Naive thymus-derived CD4-positive, alpha-beta T cell (primary cell): ENCODE measurements at regions not wholly inside any gene's neighbourhood (a gene's known extent, or its start where the extent isn't known, plus 50 kb on each side); places are given as distances from the start of the nearest gene placed in this dataset.
"Not testable (repeated sequence)": the region's sequence is repeated elsewhere in the genome, so short reads cannot be mapped to it uniquely, and the experiment has no call there.

Source experiments
- ATAC-seq: fragments of 150-1000 bp; cut with Tn5 transposase; 2 replicates; pipeline ENCODE4 v1.10.0; 2021; ENCODE audit warnings: mild to moderate bottlenecking, moderate library complexity
- CTCF ChIA-PET: fragments of 350-600 bp; sonication (Branson Sonifier 250); formaldehyde crosslinking; loops from one replicate; lab custom pipeline; 2021; ENCODE audit warnings: antibody characterized with exemption; lab: Charles Lee
- POLR2A ChIA-PET: fragments of 350-600 bp; sonication (Branson Sonifier 250); formaldehyde crosslinking; loops from one replicate; lab custom pipeline; 2021; ENCODE audit warnings: antibody characterized with exemption, inconsistent platforms; lab: Charles Lee
- DNase-seq, 9 donors: peaks; one replicate each; pipeline versions ENCODE4 v3.0.0 to v3.0.0-alpha.2; 2020 to 2022; ENCODE audit warnings: mixed read lengths in 1 of 9
- H3K27ac ChIP-seq: one replicate; pipeline ENCODE4 v1.7.0; 2013; ENCODE audit warnings: mild to moderate bottlenecking, low read depth, low read length, moderate library complexity
- H3K27me3 ChIP-seq, 2 donors: one replicate each; pipeline ENCODE4 v1.7.0; 2013; ENCODE audit warnings: low read length in 2 of 2, mild to moderate bottlenecking in 2 of 2, moderate library complexity in 2 of 2; ENCODE audit not compliant: control insufficient read depth in 2 of 2, insufficient read depth in 2 of 2
- H3K36me3 ChIP-seq, 3 experiments: 1 replicate in 2 of 3; 2 replicates in 1 of 3; pipeline ENCODE4 v1.7.0; 2013; ENCODE audit warnings: low read length in 3 of 3, mild to moderate bottlenecking in 3 of 3, moderate library complexity in 1 of 3; ENCODE audit not compliant: insufficient read depth in 3 of 3, control insufficient read depth in 2 of 3
- H3K4me1 ChIP-seq, 2 donors: one replicate each; pipeline ENCODE4 v1.7.0; 2013; ENCODE audit warnings: low read length in 2 of 2, mild to moderate bottlenecking in 2 of 2, moderate library complexity in 1 of 2; ENCODE audit not compliant: control insufficient read depth in 2 of 2, insufficient read depth in 2 of 2
- H3K4me3 ChIP-seq: 2 replicates; pipeline ENCODE4 v1.7.0; 2013; ENCODE audit warnings: mild to moderate bottlenecking, low read length
- H3K9me3 ChIP-seq, 3 experiments: 1 replicate in 2 of 3; 2 replicates in 1 of 3; pipeline ENCODE4 v1.7.0; 2013; ENCODE audit warnings: low read length in 3 of 3; ENCODE audit not compliant: control insufficient read depth in 2 of 3
- H3K27ac Mint-ChIP-seq, 9 donors: one replicate each; pipeline ENCODE4 v1.8.0; 2020 to 2022; ENCODE audit warnings: mixed read lengths in 9 of 9, mild to moderate bottlenecking in 8 of 9, moderate library complexity in 5 of 9, inconsistent platforms in 2 of 9
- H3K27me3 Mint-ChIP-seq, 5 donors: one replicate each; pipeline ENCODE4 v1.8.0; 2021 to 2022; ENCODE audit warnings: mixed read lengths in 5 of 5, mild to moderate bottlenecking in 1 of 5
- H3K36me3 Mint-ChIP-seq, 5 donors: one replicate each; pipeline ENCODE4 v1.8.0; 2020 to 2022; ENCODE audit warnings: mixed read lengths in 5 of 5, mild to moderate bottlenecking in 3 of 5, inconsistent platforms in 1 of 5
- H3K4me1 Mint-ChIP-seq, 7 donors: one replicate each; pipeline ENCODE4 v1.8.0; 2020 to 2022; ENCODE audit warnings: mixed read lengths in 7 of 7, mild to moderate bottlenecking in 3 of 7, inconsistent platforms in 1 of 7
- H3K4me3 Mint-ChIP-seq, 10 donors: one replicate each; pipeline ENCODE4 v1.8.0; 2020 to 2022; ENCODE audit warnings: mild to moderate bottlenecking in 10 of 10, mixed read lengths in 10 of 10, moderate library complexity in 6 of 10, inconsistent platforms in 2 of 10
- H3K9me3 Mint-ChIP-seq, 11 donors: one replicate each; pipeline ENCODE4 v1.8.0; 2020 to 2022; ENCODE audit warnings: mixed read lengths in 11 of 11, mild to moderate bottlenecking in 4 of 11, inconsistent platforms in 1 of 11, moderate library complexity in 1 of 11
- intact Hi-C, 2 donors: fragments of 100-400 bp; cut with micrococcal nuclease; formaldehyde crosslinking; loops; one replicate each; pipeline ENCODE4 v1.15.1; 2023

- POLR2A ChIA-PET, H3K4me3 ChIP-seq, CTCF ChIA-PET, ATAC-seq, intact Hi-C loops, H3K4me3 Mint-ChIP-seq, H3K27me3 ChIP-seq, DNase-seq, H3K36me3 ChIP-seq, H3K4me1 ChIP-seq, H3K27ac Mint-ChIP-seq, H3K36me3 Mint-ChIP-seq, H3K27ac ChIP-seq, H3K9me3 Mint-ChIP-seq, H3K9me3 ChIP-seq, H3K4me1 Mint-ChIP-seq, H3K27me3 Mint-ChIP-seq: not testable (repeated sequence)
Measured at GRCh38 chr2:89224803-89225202, 533.3 kb downstream of the RPIA start.

- CTCF ChIA-PET, H3K4me1 Mint-ChIP-seq, H3K4me3 Mint-ChIP-seq, H3K4me3 ChIP-seq, intact Hi-C loops, H3K27ac Mint-ChIP-seq, H3K9me3 ChIP-seq, ATAC-seq, H3K4me1 ChIP-seq, H3K27ac ChIP-seq, H3K9me3 Mint-ChIP-seq, H3K36me3 ChIP-seq, H3K36me3 Mint-ChIP-seq, POLR2A ChIA-PET, DNase-seq, H3K27me3 Mint-ChIP-seq, H3K27me3 ChIP-seq: not testable (repeated sequence)
Measured at GRCh38 chr2:89229979-89230378, 538.5 kb downstream of the RPIA start.

DNA sequence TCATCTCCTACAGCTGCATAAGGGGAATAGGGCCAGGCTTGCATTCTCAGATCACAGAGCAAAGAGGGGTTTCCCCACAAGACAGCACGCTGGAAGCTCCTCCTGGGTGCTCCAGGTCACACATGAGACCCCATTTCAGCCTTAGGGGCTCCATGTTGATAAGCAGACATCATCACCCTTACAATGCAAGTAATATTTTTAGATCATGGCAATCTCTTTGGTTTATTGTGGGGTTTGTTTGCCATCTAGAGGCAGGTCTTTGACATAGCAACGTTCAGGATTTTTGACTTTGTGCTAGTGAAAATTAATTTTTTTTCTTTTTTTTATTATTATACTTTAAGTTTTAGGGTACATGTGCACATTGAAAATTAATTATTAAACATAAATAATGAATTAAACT, 539.8 kb downstream of the RPIA start:
- ATAC-seq, intact Hi-C loops, H3K27me3 Mint-ChIP-seq, H3K36me3 ChIP-seq, H3K4me1 ChIP-seq, H3K4me3 ChIP-seq, POLR2A ChIA-PET, H3K27me3 ChIP-seq, H3K4me3 Mint-ChIP-seq, H3K9me3 ChIP-seq, H3K27ac Mint-ChIP-seq, H3K36me3 Mint-ChIP-seq, CTCF ChIA-PET, H3K9me3 Mint-ChIP-seq, H3K27ac ChIP-seq, H3K4me1 Mint-ChIP-seq, DNase-seq: not testable (repeated sequence)

DNA sequence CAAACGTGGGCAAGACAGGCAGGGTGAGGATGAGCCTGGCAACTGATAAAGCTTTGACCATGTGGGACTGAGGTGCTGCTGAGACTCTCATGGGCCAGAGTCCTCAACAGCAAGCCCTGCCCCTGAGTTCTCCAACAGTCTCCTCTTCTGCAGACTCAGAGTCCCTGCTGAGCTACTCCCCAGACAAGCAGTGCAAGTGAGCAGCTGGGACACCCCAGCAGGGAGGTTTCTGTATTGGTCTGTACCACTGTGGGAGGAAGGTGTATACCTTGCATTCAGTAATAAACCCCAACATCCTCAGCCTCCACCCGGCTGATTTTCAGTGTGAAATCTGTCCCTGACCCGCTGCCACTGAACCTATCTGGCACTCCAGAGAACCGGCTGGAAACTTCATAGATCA, 542.5 kb downstream of the RPIA start:
- CTCF ChIA-PET: not testable (repeated sequence)

GRCh38 chr2:89234818-89235466, 543.5 kb downstream of the RPIA start:
- H3K27ac Mint-ChIP-seq, H3K4me3 ChIP-seq, H3K4me1 ChIP-seq, H3K4me1 Mint-ChIP-seq, H3K4me3 Mint-ChIP-seq, H3K27ac ChIP-seq, H3K27me3 Mint-ChIP-seq, H3K9me3 Mint-ChIP-seq, POLR2A ChIA-PET, intact Hi-C loops, DNase-seq, H3K36me3 ChIP-seq, H3K9me3 ChIP-seq, H3K27me3 ChIP-seq, ATAC-seq, H3K36me3 Mint-ChIP-seq, CTCF ChIA-PET: not testable (repeated sequence)

More for the DNA sequence above, 542.5 kb downstream of the RPIA start:
- intact Hi-C loops, H3K4me1 ChIP-seq, H3K4me3 Mint-ChIP-seq, POLR2A ChIA-PET, H3K9me3 Mint-ChIP-seq, H3K36me3 ChIP-seq, H3K27ac Mint-ChIP-seq, DNase-seq, H3K27ac ChIP-seq, ATAC-seq, H3K9me3 ChIP-seq, H3K36me3 Mint-ChIP-seq, H3K27me3 ChIP-seq, H3K27me3 Mint-ChIP-seq, H3K4me1 Mint-ChIP-seq, H3K4me3 ChIP-seq: not testable (repeated sequence)

GRCh38 chr2:89236832-89237450, 545.5 kb downstream of the RPIA start:
- H3K4me1 Mint-ChIP-seq, H3K27me3 ChIP-seq, H3K9me3 ChIP-seq, H3K27ac Mint-ChIP-seq, H3K27ac ChIP-seq, H3K4me3 Mint-ChIP-seq, H3K36me3 Mint-ChIP-seq, H3K36me3 ChIP-seq, POLR2A ChIA-PET, DNase-seq, H3K4me3 ChIP-seq, intact Hi-C loops, H3K4me1 ChIP-seq, H3K27me3 Mint-ChIP-seq, ATAC-seq, H3K9me3 Mint-ChIP-seq, CTCF ChIA-PET: not testable (repeated sequence)

- not testable (repeated sequence) for H3K4me3 Mint-ChIP-seq
Measured at GRCh38 chr2:89237783-89238182, 546.3 kb downstream of the RPIA start.

More at GRCh38 chr2:89237783-89238182, 546.3 kb downstream of the RPIA start:
- H3K36me3 ChIP-seq, H3K27ac ChIP-seq, H3K4me1 Mint-ChIP-seq, intact Hi-C loops, H3K27me3 Mint-ChIP-seq, H3K4me3 ChIP-seq, H3K9me3 Mint-ChIP-seq, H3K9me3 ChIP-seq, POLR2A ChIA-PET, H3K27ac Mint-ChIP-seq, ATAC-seq, H3K4me1 ChIP-seq, CTCF ChIA-PET, DNase-seq, H3K27me3 ChIP-seq, H3K36me3 Mint-ChIP-seq: not testable (repeated sequence)
